GM19240 (cell line): ENCODE measurements at regions not wholly inside any gene's neighbourhood (a gene's known extent, or its start where the extent isn't known, plus 50 kb on each side); places are given as distances from the start of the nearest gene placed in this dataset.

Source experiments
- DNase-seq: peaks from one replicate; pipeline ENCODE4 v3.0.0; 2011; ENCODE audit warnings: low spot score; ENCODE audit not compliant: insufficient read length

- DNase-seq, result no peak
These were observed 171.8 kb upstream of the AHR start for GRCh38 chr7:17126413-17127268.

- no peak for DNase-seq
These were observed 169.2 kb upstream of the AHR start for GRCh38 chr7:17129218-17129617.

- no peak for DNase-seq
These were observed 168.0 kb upstream of the AHR start for GRCh38 chr7:17130281-17131059.

GRCh38 chr7:17131060-17131345 is 167.4 kb upstream of the AHR start:
- DNase-seq, result no peak

- DNase-seq, result no peak
These were observed 166.3 kb upstream of the AHR start for GRCh38 chr7:17131983-17132655.

GRCh38 chr7:17132726-17133125 is 165.7 kb upstream of the AHR start:
- DNase-seq, result no peak

DNA sequence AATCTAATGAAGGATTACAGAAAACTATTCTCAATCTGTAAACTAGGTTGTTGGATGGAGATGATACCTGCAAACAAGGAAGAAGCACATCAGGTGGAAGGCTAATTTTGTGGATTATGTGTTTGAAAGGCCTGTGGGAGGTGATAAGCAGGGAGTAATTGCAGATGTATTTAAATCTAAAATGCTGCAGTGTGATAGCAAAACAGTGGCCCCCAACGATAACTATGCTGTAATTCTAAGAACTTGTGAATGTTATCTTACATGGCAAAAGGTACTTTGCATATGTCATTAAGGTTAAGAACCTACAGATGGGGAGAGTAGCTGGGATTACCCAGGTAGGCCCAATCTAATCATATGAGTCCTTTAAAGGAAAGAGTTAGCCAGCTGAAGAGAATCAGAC is 164.5 kb upstream of the AHR start:
- DNase-seq, result no peak

GRCh38 chr7:17134786-17135185 is 163.7 kb upstream of the AHR start:
- no peak for DNase-seq

- no peak for DNase-seq
These were observed 162.3 kb upstream of the AHR start for GRCh38 chr7:17136126-17136525.

- DNase-seq, result no peak
These were observed 159.4 kb upstream of the AHR start for GRCh38 chr7:17139081-17139480.

GRCh38 chr7:17140406-17140805 is 158.0 kb upstream of the AHR start:
- DNase-seq, result no peak

GRCh38 chr7:17142831-17143541 is 155.5 kb upstream of the AHR start:
- no peak for DNase-seq

GRCh38 chr7:17144322-17144721 is 154.1 kb upstream of the AHR start:
- DNase-seq, result no peak

DNA sequence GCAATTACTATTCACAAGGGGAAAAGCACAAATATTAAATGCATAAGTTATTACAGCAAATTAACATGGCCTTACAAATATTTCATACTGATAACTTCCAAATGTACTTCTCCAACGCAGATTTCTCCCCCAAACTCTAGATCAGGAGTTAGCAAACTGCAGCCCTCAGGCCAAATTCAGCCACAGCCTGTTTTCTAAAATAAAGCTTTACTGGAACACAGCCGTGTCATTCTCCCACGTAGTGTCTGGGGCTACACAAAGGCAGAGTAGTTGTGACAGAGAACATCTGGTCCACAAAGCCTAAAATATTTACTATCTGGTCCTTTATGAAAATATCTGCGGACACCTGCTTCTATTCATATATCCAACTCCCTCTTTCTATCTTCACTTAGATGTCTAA is 151.8 kb upstream of the AHR start:
- no peak for DNase-seq

DNA sequence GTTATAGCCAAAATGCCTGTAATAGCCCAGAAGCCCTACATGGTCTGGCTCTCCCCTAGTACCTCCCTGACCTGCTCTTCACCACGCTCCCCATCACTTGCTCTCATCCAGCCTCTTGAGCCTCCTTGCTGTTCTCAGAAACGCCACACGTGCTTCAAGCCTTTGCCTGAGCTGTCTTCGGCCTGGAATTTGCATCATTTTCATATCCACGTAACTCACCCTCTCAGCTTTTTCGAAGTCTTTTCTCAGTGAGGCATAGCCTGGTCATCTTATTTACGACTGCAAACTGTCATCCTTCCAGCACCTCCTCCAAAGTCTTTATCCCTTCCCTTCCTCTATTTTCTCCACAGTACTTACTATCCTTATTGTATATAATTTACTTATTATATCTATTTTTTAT is 151.0 kb upstream of the AHR start:
- DNase-seq, result no peak

DNA sequence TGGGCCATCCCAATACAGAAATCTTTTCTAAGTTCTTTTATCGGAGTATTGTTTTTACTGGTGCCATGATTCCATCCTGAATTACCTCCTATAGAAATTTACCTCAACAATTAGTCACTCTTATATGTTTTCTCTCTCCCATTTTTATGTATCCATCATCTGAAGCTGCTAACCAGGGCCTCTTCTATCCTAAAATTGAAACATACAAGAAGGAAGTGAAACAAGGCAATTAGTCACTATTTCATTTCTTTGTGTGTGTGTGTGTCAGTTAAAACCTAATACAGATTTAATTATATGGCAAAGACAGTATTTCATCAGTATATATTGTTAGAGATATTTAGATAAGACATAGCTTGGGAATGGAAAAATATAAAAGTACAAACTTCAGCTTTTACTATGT is 148.4 kb upstream of the AHR start:
- no peak for DNase-seq

GRCh38 chr7:17152721-17153120 is 145.7 kb upstream of the AHR start:
- DNase-seq, result no peak

GRCh38 chr7:17153536-17153935 is 144.9 kb upstream of the AHR start:
- no peak for DNase-seq

DNA sequence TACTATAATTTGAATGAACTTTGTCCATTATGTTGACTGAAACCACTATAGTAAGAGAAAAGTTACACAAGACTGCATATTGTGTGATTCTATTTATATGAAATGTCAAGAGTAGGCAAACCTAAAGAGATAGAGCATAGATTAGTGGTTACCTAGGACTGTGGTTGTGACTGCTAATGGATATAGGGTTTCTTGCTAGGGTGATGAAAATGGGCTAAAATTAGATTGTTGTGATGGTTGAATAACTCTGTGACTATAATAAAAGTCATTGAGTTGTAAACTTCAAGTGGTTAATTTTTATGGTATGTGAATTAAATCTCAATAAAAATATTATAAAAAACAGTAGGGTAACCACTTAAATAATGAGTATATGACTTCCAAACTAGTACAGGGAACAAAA is 142.9 kb upstream of the AHR start:
- no peak for DNase-seq

GRCh38 chr7:17158261-17158660 is 140.2 kb upstream of the AHR start:
- DNase-seq, result no peak

DNA sequence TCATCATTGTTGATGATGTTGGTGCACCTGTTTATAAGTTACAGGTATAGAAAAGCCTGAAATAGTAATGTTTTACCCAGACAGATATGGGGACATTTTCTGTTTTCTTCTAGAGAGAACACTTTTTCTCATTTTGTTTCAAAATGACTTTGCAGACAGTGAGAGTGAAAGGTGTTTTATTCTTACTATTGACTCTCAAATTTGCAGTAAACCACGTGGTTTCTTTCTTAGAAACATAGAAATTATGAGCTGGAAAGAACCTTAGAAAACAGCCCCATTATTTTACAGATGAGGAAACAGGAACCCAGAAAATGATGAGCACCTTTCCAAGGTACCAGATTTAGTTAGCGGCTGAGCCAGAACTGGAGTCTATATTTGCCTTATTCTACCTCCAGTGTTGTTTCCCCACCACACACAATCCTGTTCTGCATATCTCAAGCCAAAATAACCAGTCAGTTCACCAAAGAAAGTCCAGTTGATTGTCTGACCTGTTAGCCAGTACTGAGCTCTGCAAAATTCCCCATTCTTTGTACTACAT is 138.9 kb upstream of the AHR start:
- DNase-seq, result no peak
